ENCODE measurements at regions not wholly inside any gene's neighbourhood (a gene's known extent, or its start where the extent isn't known, plus 50 kb on each side); places are given as distances from the start of the nearest gene placed in this dataset.

GRCh38 chr7:46035166-46035565, 114.1 kb upstream of the IGFBP3 start:
- Histone ChIP-seq H3F3A (replicated peaks; ENCODE audit: low read depth) (no peaks in the 10 kb centered on the region), H3K27ac (ENCODE audit: low read depth) (no peak overlapping the region), H3K27me3 (ENCODE audit: insufficient read depth) (no peaks in the 10 kb centered on the region), H3K9me2 (ENCODE audit: insufficient read depth) (peaks cover 10% of the 10 kb centered on the region; the same call in 1 of the 2 replicates), H4K20me1 (replicated peaks; ENCODE audit: insufficient read depth) (no peaks in the 10 kb centered on the region), H3K79me2 (replicated peaks; ENCODE audit: insufficient read depth) (no peaks in the 10 kb centered on the region), H2AFZ (no peak overlapping the region), H3K4me2 (no peak overlapping the region), H3K4me1 (ENCODE audit: insufficient read depth) (no peaks in the 10 kb centered on the region), H3K36me3 (ENCODE audit: insufficient read depth) (no peaks in the 10 kb centered on the region), H3K4me3 (no peak overlapping the region)
- Mint-ChIP-seq H3K27me3 (ENCODE audit: insufficient read depth, low read depth, poor library complexity) (peaks cover 2% of the 10 kb centered on the region), H3K4me3 (no peak overlapping the region), H3K4me1 (peaks cover 8% of the 10 kb centered on the region), H3K36me3 (ENCODE audit: low read depth) (peaks cover 10% of the 10 kb centered on the region; the same call in 2 of the 3 replicates), H3K27ac (no peak overlapping the region), H3K9me3 (peaks cover 10% of the 10 kb centered on the region)
- DNase-seq (ENCODE audit: low spot score), result no peak
- TF ChIP-seq ZNF331 (CRISPR knock-in tag; IDR thresholded peaks at IDR 0.05; ENCODE audit: low read depth) (no peak), POLR2AphosphoS5 (IDR thresholded peaks at IDR 0.05; ENCODE audit: low read depth) (no peak), ZNF462 (CRISPR knock-in tag; IDR thresholded peaks at IDR 0.05) (no peak), NANOG (IDR thresholded peaks at IDR 0.05; ENCODE audit: borderline replicate concordance) (no peak), EZH2phosphoT487 (IDR thresholded peaks at IDR 0.05; ENCODE audit: unreplicated experiment) (no peak), EZH2 (IDR thresholded peaks at IDR 0.05; ENCODE audit: low read depth, unreplicated experiment) (no peak), JUNB (IDR thresholded peaks at IDR 0.05; ENCODE audit: unreplicated experiment) (no peak), STAT1 (IDR thresholded peaks at IDR 0.05; ENCODE audit: unreplicated experiment) (no peak), ZNF114 (CRISPR knock-in tag; IDR thresholded peaks at IDR 0.05) (no peak), CREB1 (CRISPR knock-in tag; IDR thresholded peaks at IDR 0.05; ENCODE audit: low read depth) (no peak)
- TF ChIP-seq, protein P1, sequence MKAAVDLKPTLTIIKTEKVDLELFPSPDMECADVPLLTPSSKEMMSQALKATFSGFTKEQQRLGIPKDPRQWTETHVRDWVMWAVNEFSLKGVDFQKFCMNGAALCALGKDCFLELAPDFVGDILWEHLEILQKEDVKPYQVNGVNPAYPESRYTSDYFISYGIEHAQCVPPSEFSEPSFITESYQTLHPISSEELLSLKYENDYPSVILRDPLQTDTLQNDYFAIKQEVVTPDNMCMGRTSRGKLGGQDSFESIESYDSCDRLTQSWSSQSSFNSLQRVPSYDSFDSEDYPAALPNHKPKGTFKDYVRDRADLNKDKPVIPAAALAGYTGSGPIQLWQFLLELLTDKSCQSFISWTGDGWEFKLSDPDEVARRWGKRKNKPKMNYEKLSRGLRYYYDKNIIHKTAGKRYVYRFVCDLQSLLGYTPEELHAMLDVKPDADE (IDR thresholded peaks at IDR 0.05), result no peak
- TF ChIP-seq, protein P2, sequence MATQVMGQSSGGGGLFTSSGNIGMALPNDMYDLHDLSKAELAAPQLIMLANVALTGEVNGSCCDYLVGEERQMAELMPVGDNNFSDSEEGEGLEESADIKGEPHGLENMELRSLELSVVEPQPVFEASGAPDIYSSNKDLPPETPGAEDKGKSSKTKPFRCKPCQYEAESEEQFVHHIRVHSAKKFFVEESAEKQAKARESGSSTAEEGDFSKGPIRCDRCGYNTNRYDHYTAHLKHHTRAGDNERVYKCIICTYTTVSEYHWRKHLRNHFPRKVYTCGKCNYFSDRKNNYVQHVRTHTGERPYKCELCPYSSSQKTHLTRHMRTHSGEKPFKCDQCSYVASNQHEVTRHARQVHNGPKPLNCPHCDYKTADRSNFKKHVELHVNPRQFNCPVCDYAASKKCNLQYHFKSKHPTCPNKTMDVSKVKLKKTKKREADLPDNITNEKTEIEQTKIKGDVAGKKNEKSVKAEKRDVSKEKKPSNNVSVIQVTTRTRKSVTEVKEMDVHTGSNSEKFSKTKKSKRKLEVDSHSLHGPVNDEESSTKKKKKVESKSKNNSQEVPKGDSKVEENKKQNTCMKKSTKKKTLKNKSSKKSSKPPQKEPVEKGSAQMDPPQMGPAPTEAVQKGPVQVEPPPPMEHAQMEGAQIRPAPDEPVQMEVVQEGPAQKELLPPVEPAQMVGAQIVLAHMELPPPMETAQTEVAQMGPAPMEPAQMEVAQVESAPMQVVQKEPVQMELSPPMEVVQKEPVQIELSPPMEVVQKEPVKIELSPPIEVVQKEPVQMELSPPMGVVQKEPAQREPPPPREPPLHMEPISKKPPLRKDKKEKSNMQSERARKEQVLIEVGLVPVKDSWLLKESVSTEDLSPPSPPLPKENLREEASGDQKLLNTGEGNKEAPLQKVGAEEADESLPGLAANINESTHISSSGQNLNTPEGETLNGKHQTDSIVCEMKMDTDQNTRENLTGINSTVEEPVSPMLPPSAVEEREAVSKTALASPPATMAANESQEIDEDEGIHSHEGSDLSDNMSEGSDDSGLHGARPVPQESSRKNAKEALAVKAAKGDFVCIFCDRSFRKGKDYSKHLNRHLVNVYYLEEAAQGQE (IDR thresholded peaks at IDR 0.05; ENCODE audit: unreplicated experiment), result no peak
- TF ChIP-seq, protein P3, sequence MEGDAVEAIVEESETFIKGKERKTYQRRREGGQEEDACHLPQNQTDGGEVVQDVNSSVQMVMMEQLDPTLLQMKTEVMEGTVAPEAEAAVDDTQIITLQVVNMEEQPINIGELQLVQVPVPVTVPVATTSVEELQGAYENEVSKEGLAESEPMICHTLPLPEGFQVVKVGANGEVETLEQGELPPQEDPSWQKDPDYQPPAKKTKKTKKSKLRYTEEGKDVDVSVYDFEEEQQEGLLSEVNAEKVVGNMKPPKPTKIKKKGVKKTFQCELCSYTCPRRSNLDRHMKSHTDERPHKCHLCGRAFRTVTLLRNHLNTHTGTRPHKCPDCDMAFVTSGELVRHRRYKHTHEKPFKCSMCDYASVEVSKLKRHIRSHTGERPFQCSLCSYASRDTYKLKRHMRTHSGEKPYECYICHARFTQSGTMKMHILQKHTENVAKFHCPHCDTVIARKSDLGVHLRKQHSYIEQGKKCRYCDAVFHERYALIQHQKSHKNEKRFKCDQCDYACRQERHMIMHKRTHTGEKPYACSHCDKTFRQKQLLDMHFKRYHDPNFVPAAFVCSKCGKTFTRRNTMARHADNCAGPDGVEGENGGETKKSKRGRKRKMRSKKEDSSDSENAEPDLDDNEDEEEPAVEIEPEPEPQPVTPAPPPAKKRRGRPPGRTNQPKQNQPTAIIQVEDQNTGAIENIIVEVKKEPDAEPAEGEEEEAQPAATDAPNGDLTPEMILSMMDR (conservative IDR thresholded peaks at IDR 0.05; ENCODE audit: low read depth in 2 of 2), result no peak
- ATAC-seq, result no peak
